Activated CD4-positive, alpha-beta T cell treated with anti-CD3 and anti-CD28 coated beads for 48 hours (primary cell): ENCODE measurements at regions not wholly inside any gene's neighbourhood (a gene's known extent, or its start where the extent isn't known, plus 50 kb on each side); places are given as distances from the start of the nearest gene placed in this dataset.
"Not testable (repeated sequence)": the region's sequence is repeated elsewhere in the genome, so short reads cannot be mapped to it uniquely, and the experiment has no call there.

Source experiments
- DNase-seq: peaks from one replicate; pipeline ENCODE4 v3.0.0-alpha.2; 2020

GRCh38 chr2:215576572-215576971 is 140.7 kb upstream of the FN1 start:
- DNase-seq = no peak

GRCh38 chr2:215573496-215573895 is 137.6 kb upstream of the FN1 start:
- no peak for DNase-seq

GRCh38 chr2:215572341-215572848 is 136.5 kb upstream of the FN1 start:
- DNase-seq = no peak

- no peak for DNase-seq
These were observed 135.8 kb upstream of the FN1 start for GRCh38 chr2:215571689-215572088.

- no peak for DNase-seq
These were observed 131.6 kb upstream of the FN1 start for GRCh38 chr2:215567504-215567903.

- DNase-seq = no peak
These were observed 130.0 kb upstream of the FN1 start for GRCh38 chr2:215565897-215566296.

- DNase-seq = no peak
These were observed 121.8 kb upstream of the FN1 start for GRCh38 chr2:215557701-215558100.

GRCh38 chr2:215556979-215557378 is 121.1 kb upstream of the FN1 start:
- DNase-seq = no peak

GRCh38 chr2:215554689-215555498 is 119.0 kb upstream of the FN1 start:
- no peak for DNase-seq

GRCh38 chr2:215553946-215554345 is 118.1 kb upstream of the FN1 start:
- peak; percentile 6 for DNase-seq

GRCh38 chr2:215552144-215552580 is 116.3 kb upstream of the FN1 start:
- DNase-seq = no peak

GRCh38 chr2:215550331-215550730 is 114.5 kb upstream of the FN1 start:
- DNase-seq = no peak

- no peak for DNase-seq
These were observed 112.8 kb upstream of the FN1 start for GRCh38 chr2:215548714-215549113.

- DNase-seq = no peak
These were observed 106.8 kb upstream of the FN1 start for GRCh38 chr2:215542690-215543089.

GRCh38 chr2:215540658-215541057 is 104.8 kb upstream of the FN1 start:
- DNase-seq = no peak

GRCh38 chr2:215537611-215538010 is 101.7 kb upstream of the FN1 start:
- DNase-seq = no peak

- DNase-seq = no peak
These were observed 100.6 kb upstream of the FN1 start for GRCh38 chr2:215536510-215536909.

- no peak for DNase-seq
These were observed 99.9 kb upstream of the FN1 start for GRCh38 chr2:215535741-215536140.

GRCh38 chr2:215535125-215535668 is 99.3 kb upstream of the FN1 start:
- DNase-seq = no peak

GRCh38 chr2:215533716-215534115 is 97.8 kb upstream of the FN1 start:
- DNase-seq = not testable (repeated sequence)

GRCh38 chr2:215532844-215533243 is 97.0 kb upstream of the FN1 start:
- DNase-seq = no peak

- DNase-seq = no peak
These were observed 95.4 kb upstream of the FN1 start for GRCh38 chr2:215531284-215531683.

- DNase-seq = no peak
These were observed 94.5 kb upstream of the FN1 start for GRCh38 chr2:215530191-215530968.

- no peak for DNase-seq
These were observed 93.4 kb upstream of the FN1 start for GRCh38 chr2:215529271-215529670.
